ENCODE measurements at regions not wholly inside any gene's neighbourhood (a gene's known extent, or its start where the extent isn't known, plus 50 kb on each side); places are given as distances from the start of the nearest gene placed in this dataset.

- Histone ChIP-seq H3K4me3 (replicated peaks in 1 of 3; ENCODE audit: low read depth in 2 of 3, low read length in 3 of 3) (no peak overlapping the region), H3K4me2 (replicated peaks; ENCODE audit: extremely low read depth, low read length, poor library complexity, severe bottlenecking) (no peak overlapping the region), H3K9ac (ENCODE audit: insufficient read depth, low read length, poor library complexity, severe bottlenecking) (no peak overlapping the region), H3K79me2 (ENCODE audit: insufficient read depth, low read length) (no peaks in the 10 kb centered on the region), H2AFZ (ENCODE audit: insufficient read depth, low read depth, low read length, poor library complexity, severe bottlenecking) (no peak overlapping the region), H3K36me3 (replicated peaks in 1 of 2; ENCODE audit: control insufficient read depth in 1 of 2, insufficient read depth in 2 of 2, low read length in 2 of 2) (no peaks in the 10 kb centered on the region), H3K4me1 (ENCODE audit: control insufficient read depth in 1 of 2, insufficient read depth in 2 of 2, low read length in 2 of 2) (no peaks in the 10 kb centered on the region), H3K27ac (ENCODE audit: low read depth in 1 of 2, low read length in 2 of 2) (no peak overlapping the region), H3K9me3 (replicated peaks in 1 of 2; ENCODE audit: control insufficient read depth in 1 of 2, insufficient read depth in 1 of 2, low read length in 2 of 2) (no peaks in the 10 kb centered on the region), H4K20me1 (ENCODE audit: insufficient read depth, low read length) (no peaks in the 10 kb centered on the region), H3K27me3 (ENCODE audit: control insufficient read depth in 2 of 2, insufficient read depth in 2 of 2, low read length in 2 of 2) (no peaks in the 10 kb centered on the region)
- Mint-ChIP-seq H3K27ac (no peak overlapping the region), H3K36me3 (no peaks in the 10 kb centered on the region), H3K4me3 (no peak overlapping the region), H3K27me3 (ENCODE audit: low read depth in 3 of 3) (no peaks in the 10 kb centered on the region), H3K9me3 (peaks cover 0 to 3% (median 0%) of the 10 kb centered on the region in 7 donors), H3K4me1 (no peaks in the 10 kb centered on the region)
- TF ChIP-seq, protein P1, sequence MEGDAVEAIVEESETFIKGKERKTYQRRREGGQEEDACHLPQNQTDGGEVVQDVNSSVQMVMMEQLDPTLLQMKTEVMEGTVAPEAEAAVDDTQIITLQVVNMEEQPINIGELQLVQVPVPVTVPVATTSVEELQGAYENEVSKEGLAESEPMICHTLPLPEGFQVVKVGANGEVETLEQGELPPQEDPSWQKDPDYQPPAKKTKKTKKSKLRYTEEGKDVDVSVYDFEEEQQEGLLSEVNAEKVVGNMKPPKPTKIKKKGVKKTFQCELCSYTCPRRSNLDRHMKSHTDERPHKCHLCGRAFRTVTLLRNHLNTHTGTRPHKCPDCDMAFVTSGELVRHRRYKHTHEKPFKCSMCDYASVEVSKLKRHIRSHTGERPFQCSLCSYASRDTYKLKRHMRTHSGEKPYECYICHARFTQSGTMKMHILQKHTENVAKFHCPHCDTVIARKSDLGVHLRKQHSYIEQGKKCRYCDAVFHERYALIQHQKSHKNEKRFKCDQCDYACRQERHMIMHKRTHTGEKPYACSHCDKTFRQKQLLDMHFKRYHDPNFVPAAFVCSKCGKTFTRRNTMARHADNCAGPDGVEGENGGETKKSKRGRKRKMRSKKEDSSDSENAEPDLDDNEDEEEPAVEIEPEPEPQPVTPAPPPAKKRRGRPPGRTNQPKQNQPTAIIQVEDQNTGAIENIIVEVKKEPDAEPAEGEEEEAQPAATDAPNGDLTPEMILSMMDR (IDR thresholded peaks at IDR 0.05), result no peak
- DNase-seq, result no peak
- intact Hi-C loops (cut with micrococcal nuclease), result no loop called here
These were observed 951.9 kb upstream of the LRRN3 start for GRCh38 chr7:110139056-110139455.

DNA sequence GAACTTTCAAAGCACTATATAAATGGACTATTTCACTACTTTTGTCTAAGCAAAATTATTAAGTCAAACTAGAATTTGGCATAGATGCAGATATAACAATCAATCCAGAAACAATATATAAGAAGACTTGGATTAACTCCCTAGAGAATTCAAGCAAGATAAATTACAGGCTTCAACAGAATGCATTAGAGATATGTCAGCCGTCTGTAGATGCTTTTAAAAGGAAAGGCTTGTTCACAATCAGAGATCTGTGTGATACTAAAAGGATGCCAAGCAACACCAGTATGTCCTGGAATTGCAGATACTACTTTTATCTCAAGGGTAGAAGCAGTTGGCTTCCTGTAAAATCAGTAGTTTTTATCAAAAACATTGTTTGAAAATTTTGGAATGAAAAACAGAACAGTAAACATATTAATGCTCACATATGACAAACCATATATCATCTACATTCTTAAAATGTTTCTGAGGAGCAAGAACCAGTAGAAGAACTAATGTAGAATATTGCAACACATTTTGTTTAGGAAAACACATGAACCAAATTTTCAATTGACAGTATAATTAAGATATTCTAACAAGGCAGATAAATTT lies 947.9 kb upstream of the LRRN3 start:
- Histone ChIP-seq H3K4me3 (replicated peaks in 1 of 3; ENCODE audit: low read depth in 2 of 3, low read length in 3 of 3) (no peak overlapping the region), H3K36me3 (replicated peaks in 1 of 2; ENCODE audit: control insufficient read depth in 1 of 2, insufficient read depth in 2 of 2, low read length in 2 of 2) (no peaks in the 10 kb centered on the region), H3K4me1 (ENCODE audit: control insufficient read depth in 1 of 2, insufficient read depth in 2 of 2, low read length in 2 of 2) (no peaks in the 10 kb centered on the region), H3K27ac (ENCODE audit: low read depth in 1 of 2, low read length in 2 of 2) (no peak overlapping the region), H3K9ac (ENCODE audit: insufficient read depth, low read length, poor library complexity, severe bottlenecking) (no peak overlapping the region), H3K79me2 (ENCODE audit: insufficient read depth, low read length) (no peaks in the 10 kb centered on the region), H3K4me2 (replicated peaks; ENCODE audit: extremely low read depth, low read length, poor library complexity, severe bottlenecking) (no peak overlapping the region), H3K27me3 (ENCODE audit: control insufficient read depth in 2 of 2, insufficient read depth in 2 of 2, low read length in 2 of 2) (no peaks in the 10 kb centered on the region), H2AFZ (ENCODE audit: insufficient read depth, low read depth, low read length, poor library complexity, severe bottlenecking) (no peak overlapping the region), H4K20me1 (ENCODE audit: insufficient read depth, low read length) (no peaks in the 10 kb centered on the region), H3K9me3 (replicated peaks in 1 of 2; ENCODE audit: control insufficient read depth in 1 of 2, insufficient read depth in 1 of 2, low read length in 2 of 2) (peaks cover 2 to 3% of the 10 kb centered on the region in 2 donors)
- intact Hi-C loops (cut with micrococcal nuclease), result no loop called here
- no peaks in the 10 kb centered on the region for H3K4me1 Mint-ChIP-seq
- TF ChIP-seq, protein P1 (IDR thresholded peaks at IDR 0.05), result no peak
- H3K9me3 Mint-ChIP-seq, result peaks cover 0 to 5% (median 0%) of the 10 kb centered on the region in 7 donors
- H3K27ac Mint-ChIP-seq, result no peak overlapping the region
- no peaks in the 10 kb centered on the region for H3K27me3 Mint-ChIP-seq (ENCODE audit: low read depth in 3 of 3)
- no peak for DNase-seq
- no peaks in the 10 kb centered on the region for H3K36me3 Mint-ChIP-seq
- no CpG with 5 or more reads among the region's 1 CpG for WGBS (ENCODE audit: insufficient coverage)
- no peak overlapping the region for H3K4me3 Mint-ChIP-seq
